Right lobe of liver (tissue), 4 donors: ENCODE measurements at regions not wholly inside any gene's neighbourhood (a gene's known extent, or its start where the extent isn't known, plus 50 kb on each side); places are given as distances from the start of the nearest gene placed in this dataset.

Experiments used
- POLR2A ChIP-seq: fragments of 450-650 bp; IDR thresholded peaks from one replicate; pipeline ENCODE4 v1.6.1; 2017; ENCODE audit warnings: antibody characterized with exemption, mild to moderate bottlenecking
- TF ChIP-seq, protein P1 (sequence below), 4 donors: fragments of 200-600 bp in 3 of 4; fragments of 450-650 bp in 1 of 4; IDR thresholded peaks; one replicate each; pipeline versions ENCODE4 v1.5.1 to v1.8.0; 2016 to 2022; ENCODE audit warnings: antibody characterized with exemption in 4 of 4, mild to moderate bottlenecking in 2 of 4
- donor health status: DM: no; HTN: no; CAD: no.
- donor health status: DM: no; HTN: no; CAD: no.
- donor health status: DM: no; HTN: yes; CAD: no.

DNA sequence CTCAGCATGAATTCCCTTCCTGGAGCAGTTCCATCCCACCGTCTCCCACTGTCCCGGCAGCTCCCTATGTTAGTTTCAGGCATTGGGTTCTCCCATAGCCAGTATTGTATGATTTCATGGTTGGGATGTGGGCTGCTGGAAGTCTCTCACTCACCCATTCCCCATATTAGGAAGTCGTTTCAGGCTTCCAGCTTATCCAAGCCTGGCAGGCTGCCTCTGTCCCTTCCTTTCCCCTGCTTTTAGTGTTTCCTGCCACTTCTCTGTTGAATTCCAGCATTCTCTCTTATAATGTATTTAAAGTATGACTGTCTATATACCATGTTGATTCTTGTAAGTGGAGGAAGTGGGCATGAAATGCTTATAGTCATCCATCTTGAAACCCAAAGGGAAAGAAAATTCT is 309.7 kb upstream of the RBMS3 start:
- TF ChIP-seq, protein P1, sequence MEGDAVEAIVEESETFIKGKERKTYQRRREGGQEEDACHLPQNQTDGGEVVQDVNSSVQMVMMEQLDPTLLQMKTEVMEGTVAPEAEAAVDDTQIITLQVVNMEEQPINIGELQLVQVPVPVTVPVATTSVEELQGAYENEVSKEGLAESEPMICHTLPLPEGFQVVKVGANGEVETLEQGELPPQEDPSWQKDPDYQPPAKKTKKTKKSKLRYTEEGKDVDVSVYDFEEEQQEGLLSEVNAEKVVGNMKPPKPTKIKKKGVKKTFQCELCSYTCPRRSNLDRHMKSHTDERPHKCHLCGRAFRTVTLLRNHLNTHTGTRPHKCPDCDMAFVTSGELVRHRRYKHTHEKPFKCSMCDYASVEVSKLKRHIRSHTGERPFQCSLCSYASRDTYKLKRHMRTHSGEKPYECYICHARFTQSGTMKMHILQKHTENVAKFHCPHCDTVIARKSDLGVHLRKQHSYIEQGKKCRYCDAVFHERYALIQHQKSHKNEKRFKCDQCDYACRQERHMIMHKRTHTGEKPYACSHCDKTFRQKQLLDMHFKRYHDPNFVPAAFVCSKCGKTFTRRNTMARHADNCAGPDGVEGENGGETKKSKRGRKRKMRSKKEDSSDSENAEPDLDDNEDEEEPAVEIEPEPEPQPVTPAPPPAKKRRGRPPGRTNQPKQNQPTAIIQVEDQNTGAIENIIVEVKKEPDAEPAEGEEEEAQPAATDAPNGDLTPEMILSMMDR (IDR thresholded peaks at IDR 0.05), result no peak
- no peak for TF ChIP-seq POLR2A
